ENCODE measurements at regions not wholly inside any gene's neighbourhood (a gene's known extent, or its start where the extent isn't known, plus 50 kb on each side); places are given as distances from the start of the nearest gene placed in this dataset.

- TF ChIP-seq POLR2A (IDR thresholded peaks at IDR 0.05; ENCODE audit: extremely low read depth, insufficient read length) (no peak), CTCF (IDR thresholded peaks at IDR 0.05; ENCODE audit: low read depth, low read length) (no peak), MYC (IDR thresholded peaks at IDR 0.05; ENCODE audit: low read depth, low read length) (no peak)
Observed at GRCh38 chr1:118783095-118783758, 204.9 kb downstream of the TBX15 start.
